ENCODE measurements at regions not wholly inside any gene's neighbourhood (a gene's known extent, or its start where the extent isn't known, plus 50 kb on each side); places are given as distances from the start of the nearest gene placed in this dataset.
A peak's percentile ranks its signal among the peaks of the same experiment; 100 is the strongest.

DNA sequence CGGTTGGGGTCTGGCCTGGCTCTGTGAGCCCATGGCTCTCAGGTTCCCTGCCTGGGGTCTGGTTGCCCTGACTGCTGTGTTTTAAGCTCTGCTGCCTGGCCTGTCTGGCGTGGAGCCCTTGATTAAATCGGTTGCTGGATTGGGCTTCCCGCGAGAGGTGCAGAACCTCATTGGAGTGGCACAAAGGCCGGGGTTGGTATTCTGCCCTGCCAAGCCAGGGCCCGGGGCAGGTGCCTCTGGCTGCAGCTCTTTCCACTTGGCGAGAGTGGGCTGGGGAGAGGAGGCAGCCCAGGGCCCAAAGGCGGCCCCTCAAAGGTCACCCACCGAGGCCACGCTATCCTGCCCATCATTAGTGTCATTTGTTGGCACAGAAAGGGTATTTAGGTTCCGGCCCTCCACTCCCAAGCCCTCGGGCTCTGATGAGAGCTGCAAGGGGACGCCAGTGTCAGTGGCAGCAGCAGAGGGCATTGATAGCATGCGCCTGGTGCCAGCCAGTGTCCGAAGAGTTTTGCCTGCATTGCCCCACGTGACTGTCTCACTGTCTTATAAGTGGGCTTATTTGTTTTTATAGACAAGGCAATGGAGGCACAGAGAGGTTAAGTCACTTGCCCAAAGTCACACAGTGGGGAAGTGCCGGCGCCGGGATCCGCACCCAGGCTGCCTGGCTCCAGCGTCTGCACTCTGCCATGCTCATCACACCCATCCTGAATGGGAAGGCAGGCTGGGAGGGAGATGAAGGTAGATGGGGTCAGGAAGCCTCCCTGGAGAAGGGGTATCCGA, 68.0 kb upstream of the CIBAR2 start:
- TF ChIP-seq, protein P1, sequence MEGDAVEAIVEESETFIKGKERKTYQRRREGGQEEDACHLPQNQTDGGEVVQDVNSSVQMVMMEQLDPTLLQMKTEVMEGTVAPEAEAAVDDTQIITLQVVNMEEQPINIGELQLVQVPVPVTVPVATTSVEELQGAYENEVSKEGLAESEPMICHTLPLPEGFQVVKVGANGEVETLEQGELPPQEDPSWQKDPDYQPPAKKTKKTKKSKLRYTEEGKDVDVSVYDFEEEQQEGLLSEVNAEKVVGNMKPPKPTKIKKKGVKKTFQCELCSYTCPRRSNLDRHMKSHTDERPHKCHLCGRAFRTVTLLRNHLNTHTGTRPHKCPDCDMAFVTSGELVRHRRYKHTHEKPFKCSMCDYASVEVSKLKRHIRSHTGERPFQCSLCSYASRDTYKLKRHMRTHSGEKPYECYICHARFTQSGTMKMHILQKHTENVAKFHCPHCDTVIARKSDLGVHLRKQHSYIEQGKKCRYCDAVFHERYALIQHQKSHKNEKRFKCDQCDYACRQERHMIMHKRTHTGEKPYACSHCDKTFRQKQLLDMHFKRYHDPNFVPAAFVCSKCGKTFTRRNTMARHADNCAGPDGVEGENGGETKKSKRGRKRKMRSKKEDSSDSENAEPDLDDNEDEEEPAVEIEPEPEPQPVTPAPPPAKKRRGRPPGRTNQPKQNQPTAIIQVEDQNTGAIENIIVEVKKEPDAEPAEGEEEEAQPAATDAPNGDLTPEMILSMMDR (IDR thresholded peaks at IDR 0.05), result no peak
- intact Hi-C loops (cut with DNase I), result no loop called here
- no peaks in the 10 kb centered on the region for H3K36me3 ChIP-seq
- no peak overlapping the region for H3K4me3 ChIP-seq
- peak in 1 of 6 donors; percentile 53 for DNase-seq
- no peaks in the 10 kb centered on the region for H3K27me3 ChIP-seq
- H3K9me3 ChIP-seq, result no peaks in the 10 kb centered on the region
- no peak for FAIRE-seq
- WGBS, 2 donors, result 87 to 93% methylated on average over 23 of the region's 23 CpGs
- H3K4me1 ChIP-seq, result peaks cover 7 to 11% (median 8%) of the 10 kb centered on the region in 3 donors
- ATAC-seq, result no peak
- no peak overlapping the region for H3K27ac ChIP-seq

DNA sequence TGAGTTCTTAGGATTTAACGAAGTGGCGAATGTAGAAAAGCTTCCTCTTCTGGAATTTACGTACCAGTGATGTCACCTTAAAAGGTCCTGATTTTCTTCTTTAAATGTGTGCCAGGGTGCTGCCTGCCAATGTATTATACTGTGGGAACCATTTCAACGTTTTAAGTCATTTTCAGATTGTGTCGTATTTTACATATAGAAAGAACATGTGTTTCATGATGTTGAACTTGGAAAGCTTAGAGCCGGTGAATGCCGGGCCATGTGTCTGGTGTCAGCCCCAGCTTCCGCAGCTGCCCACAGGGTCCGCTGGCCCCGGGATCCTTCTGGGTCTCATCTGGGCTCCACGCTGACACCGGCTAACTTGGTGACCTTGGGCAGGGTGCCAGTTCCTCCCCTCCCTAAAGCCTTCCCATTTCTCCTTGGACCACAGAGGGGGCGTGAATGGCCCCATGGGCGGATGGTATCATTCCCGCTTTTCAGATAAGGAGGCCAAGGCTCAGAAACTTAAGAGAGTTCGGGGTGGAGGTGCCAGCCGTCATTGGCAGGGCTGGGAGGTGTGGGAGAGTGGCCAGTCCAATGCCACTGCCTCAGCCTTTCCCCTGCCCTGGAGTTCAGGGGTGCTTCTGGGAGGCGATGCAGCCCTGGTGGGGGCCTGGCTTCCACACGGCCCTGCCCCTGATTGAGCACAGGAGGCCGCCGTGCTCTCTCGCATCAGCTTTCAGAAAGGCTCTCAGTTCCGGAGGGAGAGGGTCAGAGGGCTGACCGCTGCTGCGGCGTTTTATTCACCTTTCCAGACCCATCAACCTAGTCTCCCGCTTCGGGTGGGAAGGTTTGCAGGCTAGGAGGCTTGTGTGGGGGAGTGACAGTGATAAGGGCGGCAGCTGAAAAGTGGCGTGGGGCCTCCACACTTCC, 68.8 kb upstream of the CIBAR2 start:
- Histone ChIP-seq H3K36me3 (no peaks in the 10 kb centered on the region), H3K4me3 (no peak overlapping the region), H3K27me3 (no peaks in the 10 kb centered on the region), H3K4me1 (peaks cover 7 to 11% (median 8%) of the 10 kb centered on the region in 3 donors), H3K9me3 (no peaks in the 10 kb centered on the region), H3K27ac (no peak overlapping the region)
- intact Hi-C loops (cut with DNase I), result no loop called here
- ATAC-seq (peak; percentile 7 to 61 (median 56)), DNase-seq (peak in 1 of 6 donors; percentile 72), FAIRE-seq (no peak)
- 52 to 55% methylated on average over 30 of the region's 30 CpGs for WGBS, 2 donors
- TF ChIP-seq, protein P1 (IDR thresholded peaks at IDR 0.05), result no peak

DNA sequence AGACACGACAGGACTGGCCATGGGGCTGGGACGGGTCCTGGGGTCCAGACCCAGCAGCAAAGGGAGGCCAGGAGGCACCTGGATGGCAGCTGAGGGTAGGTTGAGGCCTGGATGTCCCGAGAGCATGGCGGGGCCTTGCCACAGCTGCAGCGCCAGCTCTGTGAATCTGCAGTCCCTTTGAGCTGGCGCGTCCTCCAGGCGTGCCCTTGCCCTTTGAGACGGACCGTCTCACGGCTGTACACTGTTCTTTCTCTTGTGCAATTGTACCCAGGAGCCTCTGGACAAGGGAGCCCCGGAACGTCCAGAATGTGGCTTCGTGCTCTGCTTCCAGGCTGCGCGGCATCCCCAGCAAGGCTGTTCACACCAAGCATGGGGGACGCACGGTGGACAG, 69.5 kb upstream of the CIBAR2 start:
- intact Hi-C loops (cut with DNase I), result no loop called here
- no peaks in the 10 kb centered on the region for H3K9me3 ChIP-seq
- 85 to 90% methylated on average over 18 of the region's 18 CpGs for WGBS, 2 donors
- H3K36me3 ChIP-seq, result no peaks in the 10 kb centered on the region
- DNase-seq (peak in 1 of 6 donors; percentile 68), ATAC-seq (peak in 2 of 4 donors; percentile 20 to 34), FAIRE-seq (no peak)
- H3K4me3 ChIP-seq, result no peak overlapping the region
- H3K27me3 ChIP-seq, result no peaks in the 10 kb centered on the region
- H3K4me1 ChIP-seq, result peaks cover 7 to 11% (median 8%) of the 10 kb centered on the region in 3 donors
- TF ChIP-seq, protein P1 (IDR thresholded peaks at IDR 0.05), result no peak
- H3K27ac ChIP-seq, result no peak overlapping the region

DNA sequence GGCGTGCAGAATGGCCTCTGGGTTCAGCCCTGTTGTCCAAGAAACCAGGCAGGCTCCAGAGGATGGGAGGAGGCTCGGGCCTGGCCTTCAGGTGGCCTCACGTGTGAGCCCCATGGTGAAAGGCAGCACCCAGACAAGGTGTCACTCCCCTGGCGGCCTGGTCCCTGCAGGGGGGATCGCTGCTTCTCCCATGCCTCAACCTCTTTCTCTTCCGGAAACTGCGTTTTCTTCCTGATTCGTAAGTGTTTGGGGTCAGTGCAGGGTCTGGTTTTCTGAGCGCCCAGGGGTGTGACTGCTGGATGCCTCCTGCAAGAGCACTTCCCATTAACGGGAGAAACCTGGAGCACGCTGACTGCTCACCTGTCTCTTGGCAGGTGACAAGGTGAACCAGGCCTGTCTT, 70.0 kb upstream of the CIBAR2 start:
- intact Hi-C loops (cut with DNase I), result no loop called here
- H3K27ac ChIP-seq, result no peak overlapping the region
- DNase-seq (peak in 1 of 6 donors; percentile 55), FAIRE-seq (no peak), ATAC-seq (no peak)
- no peaks in the 10 kb centered on the region for H3K9me3 ChIP-seq
- no peak overlapping the region for H3K4me3 ChIP-seq
- TF ChIP-seq, protein P1 (IDR thresholded peaks at IDR 0.05), result no peak
- no peaks in the 10 kb centered on the region for H3K36me3 ChIP-seq
- peaks cover 7 to 11% (median 8%) of the 10 kb centered on the region in 3 donors for H3K4me1 ChIP-seq
- H3K27me3 ChIP-seq, result no peaks in the 10 kb centered on the region
- WGBS, 2 donors, result 90 to 91% methylated on average over 11 of the region's 11 CpGs

Measured in pancreas (tissue), 10 donors.